Hypothalamus (tissue), 51 donors: ENCODE measurements at regions not wholly inside any gene's neighbourhood (a gene's known extent, or its start where the extent isn't known, plus 50 kb on each side); places are given as distances from the start of the nearest gene placed in this dataset.
A peak's percentile ranks its signal among the peaks of the same experiment; 100 is the strongest.

Source experiments
- DNase-seq, 51 donors: peaks; one replicate each; lab custom pipeline; 2025; lab: John Stamatoyannopoulos, UW

DNA sequence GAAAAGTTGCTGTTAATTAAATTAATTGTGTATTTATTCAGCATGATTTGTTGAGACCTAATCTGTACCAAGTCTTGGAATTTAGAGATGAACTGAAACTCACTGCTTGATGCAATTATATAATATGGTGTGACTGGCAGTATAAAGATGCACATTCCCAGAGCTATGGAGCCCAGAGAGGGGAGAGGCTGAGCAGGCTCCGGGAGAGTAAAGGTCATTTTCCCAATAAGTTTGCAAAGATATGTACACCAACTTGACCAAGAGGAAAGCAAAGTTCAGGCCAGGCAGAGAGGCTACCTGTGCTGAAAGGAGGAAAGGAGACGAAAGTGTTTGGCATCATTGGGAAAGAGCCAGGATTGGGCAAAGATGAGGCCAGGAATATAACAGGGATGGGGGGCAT, 271.7 kb upstream of the KLF4 start:
- DNase-seq = no peak

DNA sequence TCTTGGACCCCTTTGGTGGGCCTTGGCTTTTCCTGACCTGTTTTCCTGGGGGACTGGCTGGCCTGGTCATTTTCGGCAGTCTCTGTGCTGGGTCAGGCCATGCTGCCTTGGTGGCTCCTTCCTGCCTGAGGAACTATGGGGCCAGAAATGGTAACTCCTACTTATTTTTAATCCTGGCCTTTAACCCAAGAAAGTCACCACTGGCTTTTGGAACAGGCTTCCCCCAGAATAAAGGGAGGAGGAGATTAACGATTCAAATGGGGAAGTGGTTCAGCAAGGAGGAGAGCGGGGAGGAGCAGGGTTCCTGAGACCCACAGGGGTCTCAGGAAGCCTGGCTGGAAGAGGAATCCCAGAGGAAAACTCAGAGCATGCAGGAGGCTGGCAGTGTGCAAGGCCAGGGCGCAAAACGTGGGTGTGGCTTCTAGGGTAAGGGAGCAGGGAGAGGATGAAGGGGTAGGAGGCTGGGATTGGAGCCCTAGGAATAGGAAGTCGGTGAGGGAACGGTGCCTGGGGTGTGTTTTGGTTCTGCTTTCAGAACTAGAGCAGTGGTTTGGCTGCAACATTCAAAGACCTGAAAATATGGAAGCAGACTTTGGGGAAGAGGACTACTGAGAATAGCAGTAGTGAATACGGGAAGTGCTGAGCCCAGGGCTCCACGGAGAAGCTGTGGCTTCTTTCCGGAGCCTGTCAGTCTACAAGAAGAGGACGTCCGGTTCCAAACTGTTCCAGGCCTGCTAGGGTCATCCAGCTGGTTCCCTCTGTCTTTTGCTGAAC, 271.1 kb upstream of the KLF4 start:
- DNase-seq = peak in 19 of 51 donors; percentile 3 to 37 (median 11)

DNA sequence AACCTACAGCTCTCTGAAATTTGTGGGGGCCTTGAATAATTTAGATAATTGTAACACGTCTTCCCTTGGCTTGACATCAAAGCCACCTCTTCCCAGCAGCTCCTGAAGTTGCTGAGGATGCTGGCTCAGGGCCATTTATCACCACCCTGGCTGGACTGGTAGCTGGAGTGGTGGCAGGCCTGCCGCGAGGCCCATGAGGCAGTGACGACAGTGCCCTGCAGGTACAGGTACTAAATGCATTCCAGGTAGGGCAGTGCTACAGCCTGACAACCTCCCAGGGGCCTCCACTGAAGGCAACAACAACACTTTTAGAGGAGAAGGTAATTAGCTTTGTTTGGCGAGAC, 270.2 kb upstream of the KLF4 start:
- DNase-seq = no peak

- DNase-seq = no peak
These were observed 269.6 kb upstream of the KLF4 start for GRCh38 chr9:107759009-107759822.

- no peak for DNase-seq
These were observed 266.5 kb upstream of the KLF4 start for GRCh38 chr9:107756091-107756490.

- DNase-seq = no peak
These were observed 265.7 kb upstream of the KLF4 start for GRCh38 chr9:107755246-107755645.

- peak in 1 of 51 donors; percentile 21 for DNase-seq
These were observed 262.1 kb upstream of the KLF4 start for GRCh38 chr9:107751567-107752210.

DNA sequence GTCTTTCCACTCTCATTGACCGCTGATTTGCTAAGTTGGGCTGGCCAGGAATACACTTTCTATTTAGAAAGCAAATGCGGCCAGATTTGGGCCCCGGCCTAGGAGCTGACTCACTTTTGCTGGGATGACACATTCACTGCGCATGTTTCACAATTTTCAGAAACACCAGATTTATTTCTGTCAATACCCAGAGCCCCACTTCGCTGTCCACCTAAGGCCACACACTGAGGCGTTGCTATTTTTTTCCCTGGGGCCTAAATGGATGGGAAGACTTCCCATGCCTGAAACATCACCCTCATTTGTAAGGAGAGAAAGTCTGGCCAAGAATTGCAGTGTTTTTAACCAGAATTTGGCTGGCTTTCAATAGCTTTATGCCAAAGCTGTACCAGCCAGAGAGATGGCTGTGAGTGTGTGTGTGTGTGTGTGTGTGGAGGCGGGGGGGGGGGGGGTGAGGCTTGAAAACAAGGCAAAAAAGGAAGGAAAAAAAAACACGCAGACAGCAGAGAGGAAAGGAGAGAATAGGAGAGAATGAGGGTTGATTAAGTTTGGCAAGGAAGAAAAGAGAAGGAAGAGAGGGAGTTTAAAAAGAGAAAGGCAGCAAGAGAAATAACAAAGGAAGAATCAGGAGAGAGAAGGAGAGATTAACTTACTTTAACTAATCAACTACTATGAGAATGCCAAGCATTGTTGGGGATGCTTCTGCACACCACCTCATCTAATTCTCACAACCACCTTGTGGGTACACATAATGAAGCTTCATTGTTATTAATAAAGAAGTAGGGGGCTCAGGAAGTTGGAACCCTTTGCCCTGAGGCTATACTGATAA, 261.4 kb upstream of the KLF4 start:
- DNase-seq = peak in 47 of 51 donors; percentile 15 to 88 (median 61)

DNA sequence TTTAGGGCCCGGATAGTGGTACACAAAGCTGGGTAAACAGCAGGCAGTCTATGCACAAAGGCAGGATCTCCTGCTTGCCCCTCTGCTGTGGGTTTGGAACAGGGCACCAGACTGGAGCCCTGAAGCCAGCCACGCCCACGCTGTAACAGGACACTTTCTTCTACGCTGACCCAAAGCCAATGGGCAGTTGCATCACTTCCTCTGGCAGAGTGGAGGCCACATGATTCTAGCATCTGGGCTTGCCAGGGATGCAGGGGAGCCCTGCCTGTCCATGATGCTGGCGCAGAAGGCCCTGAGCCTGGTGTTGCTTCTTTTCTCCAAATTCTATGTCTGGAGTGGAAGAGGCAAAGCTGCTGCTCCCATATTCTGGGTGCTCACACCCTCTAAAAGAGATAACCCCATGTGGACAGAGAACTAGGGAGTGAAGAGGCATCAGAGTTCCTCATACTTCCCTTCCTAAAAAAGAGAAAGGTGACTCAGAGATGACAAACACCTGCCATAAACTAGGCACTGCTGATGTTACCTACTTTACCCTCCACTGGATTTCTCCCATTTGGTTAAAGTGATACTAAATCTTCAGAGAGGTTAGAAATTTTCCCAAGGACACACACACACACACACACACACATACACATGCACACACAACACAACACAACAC, 260.3 kb upstream of the KLF4 start:
- peak in 50 of 51 donors; percentile 24 to 91 (median 76) for DNase-seq

- DNase-seq = no peak
These were observed 255.3 kb upstream of the KLF4 start for GRCh38 chr9:107744873-107745272.

- no peak for DNase-seq
These were observed 253.2 kb upstream of the KLF4 start for GRCh38 chr9:107742531-107743309.

DNA sequence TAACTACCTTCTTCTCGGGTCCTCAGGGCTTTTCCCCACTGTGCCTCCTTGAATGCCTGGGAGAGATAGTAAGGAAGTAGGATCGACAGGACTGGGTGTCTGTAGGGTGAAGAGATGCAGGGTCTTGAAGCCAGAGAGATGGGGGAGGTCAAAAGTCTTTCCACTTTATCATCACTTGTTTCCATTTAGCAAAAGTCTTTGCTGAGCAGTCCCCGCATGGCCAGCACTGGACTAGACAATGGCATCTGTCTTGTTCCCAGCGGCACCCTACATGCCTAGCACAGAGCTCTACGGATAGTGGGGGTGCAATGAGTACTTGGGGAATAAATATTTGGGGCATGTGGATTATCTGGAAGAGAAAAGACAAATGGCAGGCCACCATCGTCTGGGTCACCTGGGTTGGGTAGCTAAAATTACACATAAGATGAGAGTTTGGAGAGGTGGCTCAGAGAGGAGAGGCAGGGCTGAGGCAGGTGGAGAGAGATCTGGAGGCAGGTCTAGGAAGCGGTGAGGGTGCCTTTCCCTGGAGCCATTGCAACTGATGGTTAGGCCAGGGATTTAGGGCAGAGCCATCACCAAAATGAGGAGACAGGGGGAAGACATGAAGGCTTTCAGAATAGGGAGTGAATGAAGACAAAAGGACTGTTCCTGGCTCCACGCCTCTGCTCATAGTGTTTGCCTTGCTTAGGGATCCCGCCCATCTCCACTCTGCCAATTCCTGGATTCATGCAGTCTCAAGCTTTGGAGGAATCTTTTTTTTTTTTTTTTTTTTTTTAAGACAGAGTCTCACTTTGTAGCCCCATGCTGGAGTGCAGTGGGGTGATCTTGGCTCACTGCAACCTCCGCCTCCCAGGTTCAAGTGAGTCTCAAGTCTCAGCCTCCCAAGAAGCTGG, 250.8 kb upstream of the KLF4 start:
- peak in 12 of 51 donors; percentile 3 to 44 (median 14) for DNase-seq

DNA sequence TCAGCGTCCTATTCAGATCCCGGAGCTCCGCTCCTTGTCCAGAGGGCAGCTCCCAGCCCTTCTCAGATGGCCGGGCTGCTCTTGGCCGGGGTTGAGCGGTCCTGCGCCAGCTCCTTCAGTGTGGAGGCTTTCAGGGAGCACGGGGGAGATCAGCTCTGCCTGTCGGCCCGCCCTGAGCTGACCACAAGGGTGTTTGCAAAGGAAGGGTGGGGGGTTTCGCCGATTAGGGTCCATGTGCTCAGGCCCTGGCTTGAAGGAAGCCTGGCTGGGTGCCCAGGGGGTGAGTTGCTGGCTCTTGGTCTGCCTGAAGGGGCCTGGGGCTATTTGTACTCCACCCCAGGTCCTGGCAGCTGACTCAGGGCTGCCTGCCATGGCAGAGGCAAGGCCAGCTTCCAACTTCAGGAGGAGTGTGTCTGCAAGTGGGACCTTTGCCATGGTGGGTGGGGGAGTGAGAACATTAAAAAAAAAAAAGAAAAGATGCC, 250.1 kb upstream of the KLF4 start:
- DNase-seq = peak in 42 of 51 donors; percentile 8 to 87 (median 52)

DNA sequence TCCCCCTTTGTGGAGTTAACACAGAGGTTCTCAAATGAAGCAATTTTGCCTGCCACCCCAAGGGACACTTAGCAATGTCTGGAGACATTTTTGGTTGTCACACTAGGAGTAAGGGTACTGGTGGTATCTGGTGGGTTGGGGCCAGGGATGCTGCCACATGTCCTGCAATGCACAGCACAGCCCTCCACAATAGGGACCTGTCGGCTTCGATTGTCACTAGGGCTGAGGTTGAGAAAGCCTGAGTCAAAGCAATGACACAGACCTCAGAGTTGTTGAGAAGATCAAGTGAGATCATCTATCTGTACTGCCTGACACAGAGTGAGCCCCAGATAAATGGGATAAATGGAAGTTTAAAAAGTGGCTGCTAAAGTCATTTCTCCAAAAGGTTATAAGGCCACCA, 249.2 kb upstream of the KLF4 start:
- DNase-seq = no peak

DNA sequence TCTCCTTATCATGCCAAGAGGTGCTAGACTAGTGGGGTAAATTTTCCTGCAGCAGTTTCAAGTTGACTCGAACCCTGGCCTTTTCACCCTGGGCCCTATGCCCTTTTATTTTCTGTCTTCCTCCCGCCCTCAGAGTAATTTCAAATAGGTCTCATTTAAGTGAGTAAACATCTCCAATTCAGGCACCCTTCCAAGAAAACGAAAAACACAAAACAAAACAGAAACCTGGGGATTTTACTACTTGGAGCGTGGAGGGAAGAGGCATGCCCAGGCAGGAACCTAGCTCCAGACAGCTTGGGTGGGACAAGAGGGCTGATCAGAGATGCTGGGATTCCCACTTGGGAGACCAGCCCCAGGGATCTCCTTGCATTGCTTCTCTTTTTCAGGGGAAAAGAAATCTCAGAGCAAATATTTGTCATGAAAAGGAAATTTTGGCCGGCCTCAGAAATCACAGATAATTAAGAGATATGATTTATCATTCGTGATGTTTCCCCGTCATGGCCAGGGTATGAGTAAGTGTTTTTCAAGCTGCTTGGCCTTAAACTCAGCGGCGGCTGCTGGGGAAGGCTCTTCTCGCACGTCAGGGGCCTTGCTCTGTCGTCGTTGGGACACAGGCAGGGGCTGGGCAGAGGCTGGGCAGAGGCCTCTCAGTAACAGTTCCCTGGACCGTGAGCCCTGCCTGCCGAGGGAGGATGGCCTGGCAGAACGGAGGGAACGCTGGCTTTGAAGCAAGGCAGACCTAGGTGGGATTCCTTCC, 248.6 kb upstream of the KLF4 start:
- DNase-seq = no peak

GRCh38 chr9:107737610-107737986, 248.0 kb upstream of the KLF4 start:
- no peak for DNase-seq

- DNase-seq = no peak
These were observed 246.3 kb upstream of the KLF4 start for GRCh38 chr9:107735821-107736220.
